GM19240 (cell line): ENCODE measurements at regions not wholly inside any gene's neighbourhood (a gene's known extent, or its start where the extent isn't known, plus 50 kb on each side); places are given as distances from the start of the nearest gene placed in this dataset.
"Not testable (repeated sequence)": the region's sequence is repeated elsewhere in the genome, so short reads cannot be mapped to it uniquely, and the experiment has no call there.

Experiments used
- DNase-seq: peaks from one replicate; pipeline ENCODE4 v3.0.0; 2011; ENCODE audit warnings: low spot score; ENCODE audit not compliant: insufficient read length

- no peak for DNase-seq
Measured at GRCh38 chr6:17012421-17013225, 89.2 kb upstream of the STMND1 start.

- DNase-seq: no peak
Measured at GRCh38 chr6:17011985-17012384, 89.9 kb upstream of the STMND1 start.

- DNase-seq: no peak
Measured at GRCh38 chr6:17007749-17008148, 94.1 kb upstream of the STMND1 start.

DNA sequence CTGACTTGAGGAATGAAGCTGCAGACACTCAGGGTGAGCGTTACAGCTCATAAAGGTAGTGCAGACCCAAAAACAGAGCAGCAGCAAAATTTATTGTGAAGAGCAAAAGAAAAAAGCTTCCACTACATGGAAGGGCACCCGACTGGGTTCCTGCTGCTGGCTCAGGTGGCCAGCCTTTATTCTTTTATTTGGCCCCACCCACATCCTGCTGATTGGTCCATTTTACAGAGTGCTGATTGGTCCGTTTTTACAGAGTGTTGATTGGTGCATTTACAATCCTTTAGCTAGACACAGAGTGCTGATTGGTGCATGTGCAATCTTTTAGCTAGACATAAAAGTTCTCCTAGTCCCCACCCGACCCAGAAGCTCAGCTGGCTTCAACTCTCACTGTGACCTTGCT, 95.3 kb upstream of the STMND1 start:
- DNase-seq: no peak

GRCh38 chr6:17004269-17004668, 97.6 kb upstream of the STMND1 start:
- no peak for DNase-seq

DNA sequence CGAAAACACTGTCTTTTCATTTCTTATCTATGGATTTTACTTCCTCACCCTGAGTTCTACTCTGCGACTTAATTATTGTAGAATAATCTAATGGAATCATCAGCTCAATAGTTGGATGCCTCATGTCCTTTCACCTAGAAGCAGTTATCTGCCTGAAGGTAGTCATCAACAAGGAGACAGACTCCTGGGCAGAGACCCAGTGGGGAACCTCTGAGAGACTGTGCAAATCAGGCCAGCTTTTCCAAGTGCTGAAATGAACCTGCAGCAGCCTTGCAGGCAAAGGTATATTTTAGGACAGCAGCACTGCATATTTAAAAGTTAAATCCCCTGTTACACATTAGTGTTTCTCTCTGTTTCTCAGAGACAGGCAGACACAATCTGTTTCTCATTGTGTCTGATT, 99.7 kb upstream of the STMND1 start:
- no peak for DNase-seq

- no peak for DNase-seq
Measured at GRCh38 chr6:17001188-17001587, 100.7 kb upstream of the STMND1 start.

DNA sequence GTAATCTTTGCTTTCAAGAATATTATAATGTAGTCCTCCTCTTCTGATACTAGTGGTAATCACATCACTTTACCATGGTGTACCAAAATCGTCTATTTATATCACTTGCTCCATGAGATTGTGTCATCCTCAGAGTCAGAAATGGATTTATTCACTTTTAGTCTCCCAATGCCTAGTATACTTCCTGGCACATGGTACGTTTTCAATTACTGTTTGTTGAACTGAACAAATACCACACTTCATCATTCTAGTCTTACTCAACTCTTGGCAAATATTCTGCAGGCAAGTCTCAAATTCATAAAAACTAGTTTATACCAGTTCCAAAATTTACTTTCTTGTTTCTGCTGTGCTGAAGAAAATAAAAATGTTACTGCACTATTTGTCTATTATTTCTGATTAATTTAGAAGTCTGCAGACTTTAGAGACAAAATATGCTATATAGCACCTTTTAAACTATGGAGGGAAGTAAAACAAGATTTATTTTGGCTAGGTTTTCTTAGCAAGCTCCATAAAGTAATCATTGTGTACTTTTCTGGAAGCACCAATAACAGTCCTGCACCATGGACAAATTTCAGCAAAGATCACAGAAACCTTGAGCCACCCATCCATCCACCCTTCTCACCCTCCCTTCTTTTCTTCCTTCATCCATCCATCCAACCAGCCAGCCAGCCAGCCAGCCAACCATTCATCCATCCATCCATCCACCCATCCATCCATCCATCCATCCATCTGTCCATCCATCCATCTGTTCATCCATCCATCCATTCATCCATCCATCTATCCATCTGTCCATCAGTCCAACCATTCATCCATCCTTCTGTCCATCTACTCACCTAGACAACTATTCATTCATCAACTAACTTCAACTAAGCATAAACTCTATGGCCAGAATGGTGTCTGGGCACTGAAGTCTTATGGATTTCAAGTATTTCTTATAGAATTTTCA, 102.1 kb upstream of the STMND1 start:
- DNase-seq: no peak

GRCh38 chr6:16998461-16998860, 103.4 kb upstream of the STMND1 start:
- DNase-seq: no peak

- DNase-seq: no peak
Measured at GRCh38 chr6:16995511-16996250, 106.2 kb upstream of the STMND1 start.

DNA sequence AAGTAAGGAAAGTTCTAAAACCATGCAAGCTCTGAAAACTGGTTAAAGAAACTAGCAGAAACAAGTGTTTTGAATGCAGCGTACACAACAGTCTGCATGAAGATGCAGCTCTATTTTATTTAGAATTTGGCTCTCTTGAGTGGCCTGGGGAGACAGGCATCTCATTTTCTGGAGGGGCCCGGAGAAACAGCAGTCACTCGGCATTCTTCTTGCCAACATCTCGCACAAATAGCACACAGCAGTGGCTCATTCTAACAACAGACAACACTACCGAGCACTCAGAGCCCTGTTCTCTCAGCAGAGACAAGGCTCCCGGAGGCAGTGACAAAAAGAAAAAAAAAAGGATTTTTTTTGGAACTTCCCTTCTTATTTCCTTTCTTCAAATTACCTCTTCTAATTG, 108.5 kb upstream of the STMND1 start:
- no peak for DNase-seq

DNA sequence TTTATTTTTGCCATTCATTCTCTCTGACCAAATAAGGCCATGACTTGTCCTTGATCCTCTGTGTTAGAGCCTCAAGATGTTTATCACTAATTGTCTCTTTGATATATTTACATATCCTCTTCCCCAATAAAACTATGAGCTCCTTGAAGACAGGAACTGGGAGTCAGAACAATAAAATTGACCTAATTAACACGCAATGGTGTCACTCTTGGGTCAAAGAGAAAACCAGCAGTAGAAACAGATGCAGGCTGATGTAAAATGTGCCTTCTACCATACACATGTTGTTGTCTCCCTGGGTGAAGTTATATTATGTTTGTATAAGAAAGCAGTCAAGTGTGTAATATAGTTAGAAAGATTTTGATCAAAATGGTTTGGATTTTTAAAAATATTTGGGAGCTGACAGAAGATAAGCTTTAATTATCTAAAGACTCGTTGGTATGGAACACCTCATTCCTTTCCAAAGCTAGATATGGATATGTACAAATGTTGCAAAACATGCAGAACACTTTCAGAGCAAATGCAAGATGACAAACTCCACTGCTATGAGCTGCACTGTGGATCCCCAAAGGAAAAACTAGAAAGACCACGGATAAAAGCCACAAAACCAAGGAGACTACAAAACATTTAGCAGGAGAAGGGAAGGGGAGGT, 109.7 kb upstream of the STMND1 start:
- no peak for DNase-seq

- DNase-seq: not testable (repeated sequence)
Measured at GRCh38 chr6:16989976-16990375, 111.9 kb upstream of the STMND1 start.

GRCh38 chr6:16989382-16989781, 112.5 kb upstream of the STMND1 start:
- DNase-seq: no peak

DNA sequence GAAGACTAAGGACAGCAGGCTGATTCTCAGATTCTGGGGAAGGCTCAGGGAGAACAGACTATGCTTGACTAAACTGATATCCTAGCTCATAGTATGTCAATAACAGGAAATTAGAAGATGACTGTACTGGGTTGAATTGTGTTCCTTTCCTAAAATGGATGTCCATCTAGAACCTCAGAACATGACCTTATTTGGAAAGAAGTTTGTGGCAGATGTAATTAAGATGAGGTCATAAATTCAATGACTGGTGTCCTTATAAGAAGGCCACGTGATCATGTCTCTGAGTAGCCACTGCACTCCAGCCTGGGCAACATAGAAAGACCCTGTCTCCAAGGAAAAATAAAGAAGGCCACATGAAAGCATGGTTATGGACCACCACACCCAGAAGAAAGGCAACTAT, 113.9 kb upstream of the STMND1 start:
- DNase-seq: no peak

DNA sequence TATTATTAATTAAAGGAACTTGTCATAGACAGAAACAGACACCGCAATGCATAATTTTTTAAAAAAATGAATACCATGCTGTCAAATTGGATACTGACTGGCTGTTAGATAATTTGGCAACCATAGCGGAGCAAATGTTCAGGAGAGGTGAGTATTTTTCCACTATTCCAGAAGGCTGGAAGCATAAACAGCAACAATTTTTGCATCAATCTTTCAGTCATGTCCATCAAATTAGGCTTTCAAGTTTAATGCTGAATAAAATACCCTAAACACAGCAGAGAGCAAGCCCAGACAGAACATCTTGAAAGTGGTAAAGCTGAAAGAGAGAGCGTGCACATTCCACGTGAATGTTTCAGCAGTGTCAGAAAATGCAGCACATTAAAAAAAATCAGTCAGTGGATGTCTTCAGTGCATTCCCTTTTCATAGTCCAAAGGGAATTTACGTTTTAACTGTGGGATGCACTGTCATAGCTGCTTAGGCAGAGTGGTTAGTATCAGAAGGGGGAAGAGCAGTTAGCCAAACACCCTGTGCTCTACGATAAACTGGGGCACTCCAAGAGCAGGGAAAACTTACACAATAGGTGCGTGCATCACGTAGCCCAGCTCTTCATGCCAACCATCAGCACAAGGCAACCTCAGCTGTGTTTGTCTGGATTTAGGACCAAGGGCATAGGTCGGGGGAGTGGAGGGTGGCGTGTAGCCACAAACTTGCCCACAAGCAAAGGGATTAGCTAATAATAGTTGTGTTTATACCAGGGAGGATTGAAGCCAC, 116.2 kb upstream of the STMND1 start:
- DNase-seq: no peak

- no peak for DNase-seq
Measured at GRCh38 chr6:16982807-16983206, 119.0 kb upstream of the STMND1 start.

DNA sequence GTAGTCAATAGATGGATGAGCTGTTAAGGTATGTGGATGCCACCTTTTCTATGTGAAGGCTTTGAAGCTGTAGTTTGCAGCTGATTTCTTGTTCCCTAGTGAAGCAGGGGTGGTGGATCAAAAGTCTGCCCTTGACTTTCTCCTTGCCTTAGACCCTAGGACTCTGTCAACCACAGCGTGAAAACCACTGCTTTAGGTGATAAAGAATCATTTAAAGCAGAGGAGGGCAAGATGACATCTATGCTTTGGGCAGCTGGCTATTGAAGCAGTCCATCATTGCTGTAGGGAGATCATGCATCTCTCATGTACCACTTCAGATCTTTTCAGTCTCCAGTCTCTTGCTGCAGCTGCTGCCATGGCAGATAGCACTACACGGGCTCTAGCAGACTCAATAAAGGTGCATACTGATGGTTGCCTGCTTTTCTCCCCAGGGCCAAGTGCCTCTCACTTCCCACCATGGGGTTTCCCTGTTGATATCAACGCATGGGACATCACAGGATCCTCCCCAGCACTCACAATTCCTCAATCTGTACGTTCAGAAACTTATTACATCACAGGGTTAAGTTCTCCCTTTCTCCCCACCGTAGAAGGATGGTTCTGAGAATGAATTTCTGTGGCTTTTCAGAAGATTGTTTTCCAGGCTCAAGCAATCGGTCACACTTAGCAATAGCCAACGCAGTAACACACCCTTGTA, 122.0 kb upstream of the STMND1 start:
- DNase-seq: no peak

- no peak for DNase-seq
Measured at GRCh38 chr6:16978686-16979085, 123.2 kb upstream of the STMND1 start.
